ENCODE measurements at regions not wholly inside any gene's neighbourhood (a gene's known extent, or its start where the extent isn't known, plus 50 kb on each side); places are given as distances from the start of the nearest gene placed in this dataset.

DNA sequence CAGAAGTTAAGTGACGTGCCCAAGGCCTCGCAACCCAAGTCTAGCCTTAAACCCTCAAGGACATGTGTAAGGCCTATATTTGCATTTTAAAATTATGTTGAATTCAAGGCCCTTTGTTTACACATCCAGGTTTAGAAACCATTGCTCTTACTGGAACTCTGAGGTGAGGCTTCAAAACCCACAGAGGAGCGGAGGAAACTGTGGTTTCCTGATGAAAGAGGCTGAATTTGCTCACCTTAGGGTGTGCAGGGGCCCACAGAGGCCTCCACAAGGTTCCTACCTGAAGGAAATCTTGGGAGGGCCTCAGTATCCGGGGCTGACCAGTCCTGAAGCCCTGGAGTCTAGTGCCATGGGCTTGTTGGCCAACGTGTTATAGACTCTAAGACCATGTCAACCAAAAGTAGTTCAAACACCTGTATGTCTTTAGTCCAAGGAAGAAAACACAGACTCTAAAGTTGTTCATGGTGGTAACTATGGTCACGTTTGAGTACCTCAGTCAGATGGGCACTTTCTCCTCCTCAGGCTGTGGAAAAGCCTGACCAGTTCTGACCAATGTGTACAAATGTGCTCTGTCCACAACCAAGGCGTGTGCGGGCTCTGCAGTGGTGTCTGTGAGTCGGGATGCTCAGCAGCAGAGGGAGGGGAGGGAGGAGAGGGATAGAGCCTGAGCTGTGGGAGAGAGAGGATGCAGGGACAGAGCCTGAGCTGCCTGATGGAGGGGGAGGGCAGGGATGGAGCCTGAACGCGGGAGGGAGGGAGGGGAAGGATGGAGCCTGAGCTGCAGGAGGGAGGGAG, 124.6 kb upstream of the ERCC6L2 start:
- Mint-ChIP-seq H3K4me3 (no peak overlapping the region), H3K27ac (no peak overlapping the region), H3K9me3 (peaks cover 0 to 4% (median 0%) of the 10 kb centered on the region in 7 donors), H3K36me3 (no peaks in the 10 kb centered on the region), H3K4me1 (no peaks in the 10 kb centered on the region), H3K27me3 (ENCODE audit: low read depth in 3 of 3) (peaks cover 7 to 33% (median 14%) of the 10 kb centered on the region in 3 donors)
- no peaks in the 10 kb centered on the region for H3K79me2 ChIP-seq (ENCODE audit: insufficient read depth, low read length)
- WGBS (ENCODE audit: insufficient coverage): 95% methylated on average over 4 of the region's 11 CpGs
- peaks cover 0 to 8% of the 10 kb centered on the region in 2 donors for H3K27me3 ChIP-seq (ENCODE audit: control insufficient read depth in 2 of 2, insufficient read depth in 2 of 2, low read length in 2 of 2)
- no peak for DNase-seq
- no peaks in the 10 kb centered on the region for H4K20me1 ChIP-seq (ENCODE audit: insufficient read depth, low read length)
- H3K4me2 ChIP-seq (replicated peaks; ENCODE audit: extremely low read depth, low read length, poor library complexity, severe bottlenecking): no peak overlapping the region
- H3K36me3 ChIP-seq (replicated peaks in 1 of 2; ENCODE audit: control insufficient read depth in 1 of 2, insufficient read depth in 2 of 2, low read length in 2 of 2): no peaks in the 10 kb centered on the region
- TF ChIP-seq, protein P1, sequence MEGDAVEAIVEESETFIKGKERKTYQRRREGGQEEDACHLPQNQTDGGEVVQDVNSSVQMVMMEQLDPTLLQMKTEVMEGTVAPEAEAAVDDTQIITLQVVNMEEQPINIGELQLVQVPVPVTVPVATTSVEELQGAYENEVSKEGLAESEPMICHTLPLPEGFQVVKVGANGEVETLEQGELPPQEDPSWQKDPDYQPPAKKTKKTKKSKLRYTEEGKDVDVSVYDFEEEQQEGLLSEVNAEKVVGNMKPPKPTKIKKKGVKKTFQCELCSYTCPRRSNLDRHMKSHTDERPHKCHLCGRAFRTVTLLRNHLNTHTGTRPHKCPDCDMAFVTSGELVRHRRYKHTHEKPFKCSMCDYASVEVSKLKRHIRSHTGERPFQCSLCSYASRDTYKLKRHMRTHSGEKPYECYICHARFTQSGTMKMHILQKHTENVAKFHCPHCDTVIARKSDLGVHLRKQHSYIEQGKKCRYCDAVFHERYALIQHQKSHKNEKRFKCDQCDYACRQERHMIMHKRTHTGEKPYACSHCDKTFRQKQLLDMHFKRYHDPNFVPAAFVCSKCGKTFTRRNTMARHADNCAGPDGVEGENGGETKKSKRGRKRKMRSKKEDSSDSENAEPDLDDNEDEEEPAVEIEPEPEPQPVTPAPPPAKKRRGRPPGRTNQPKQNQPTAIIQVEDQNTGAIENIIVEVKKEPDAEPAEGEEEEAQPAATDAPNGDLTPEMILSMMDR (IDR thresholded peaks at IDR 0.05): no peak
- no peak overlapping the region for H3K4me3 ChIP-seq (replicated peaks in 1 of 3; ENCODE audit: low read depth in 2 of 3, low read length in 3 of 3)
- no peak overlapping the region for H3K27ac ChIP-seq (ENCODE audit: low read depth in 1 of 2, low read length in 2 of 2)
- no peaks in the 10 kb centered on the region for H3K4me1 ChIP-seq (ENCODE audit: control insufficient read depth in 1 of 2, insufficient read depth in 2 of 2, low read length in 2 of 2)
- no peak overlapping the region for H2AFZ ChIP-seq (ENCODE audit: insufficient read depth, low read depth, low read length, poor library complexity, severe bottlenecking)
- H3K9ac ChIP-seq (ENCODE audit: insufficient read depth, low read length, poor library complexity, severe bottlenecking): no peak overlapping the region
- intact Hi-C loops (cut with micrococcal nuclease): no loop called here
- H3K9me3 ChIP-seq (replicated peaks in 1 of 2; ENCODE audit: control insufficient read depth in 1 of 2, insufficient read depth in 1 of 2, low read length in 2 of 2): no peaks in the 10 kb centered on the region

DNA sequence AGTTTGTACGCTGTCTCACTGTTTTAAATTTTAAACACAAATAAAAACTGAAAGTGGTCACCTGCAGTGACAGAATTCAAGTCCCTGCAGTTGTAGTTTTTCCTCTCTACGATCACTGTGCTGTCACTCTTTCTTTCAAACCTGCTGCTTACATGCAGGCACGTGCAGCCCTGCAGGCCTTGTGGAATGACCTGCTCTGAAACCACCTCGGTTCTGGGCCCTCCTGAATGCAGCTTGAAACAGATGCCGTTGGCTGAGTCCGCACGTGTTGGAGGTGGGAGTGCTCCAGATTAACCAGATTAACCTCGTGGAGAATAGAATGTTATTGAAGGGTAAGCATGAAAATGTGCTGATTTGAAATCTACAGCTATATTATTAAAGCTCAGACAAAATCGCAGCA, 126.0 kb upstream of the ERCC6L2 start:
- Histone ChIP-seq H3K4me2 (replicated peaks; ENCODE audit: extremely low read depth, low read length, poor library complexity, severe bottlenecking) (no peak overlapping the region), H4K20me1 (ENCODE audit: insufficient read depth, low read length) (no peaks in the 10 kb centered on the region), H3K9ac (ENCODE audit: insufficient read depth, low read length, poor library complexity, severe bottlenecking) (no peak overlapping the region), H3K27ac (ENCODE audit: low read depth in 1 of 2, low read length in 2 of 2) (no peak overlapping the region), H2AFZ (ENCODE audit: insufficient read depth, low read depth, low read length, poor library complexity, severe bottlenecking) (no peak overlapping the region), H3K36me3 (replicated peaks in 1 of 2; ENCODE audit: control insufficient read depth in 1 of 2, insufficient read depth in 2 of 2, low read length in 2 of 2) (no peaks in the 10 kb centered on the region), H3K4me1 (ENCODE audit: control insufficient read depth in 1 of 2, insufficient read depth in 2 of 2, low read length in 2 of 2) (no peaks in the 10 kb centered on the region), H3K27me3 (ENCODE audit: control insufficient read depth in 2 of 2, insufficient read depth in 2 of 2, low read length in 2 of 2) (peaks cover 0 to 8% of the 10 kb centered on the region in 2 donors), H3K4me3 (replicated peaks in 1 of 3; ENCODE audit: low read depth in 2 of 3, low read length in 3 of 3) (no peak overlapping the region), H3K9me3 (replicated peaks in 1 of 2; ENCODE audit: control insufficient read depth in 1 of 2, insufficient read depth in 1 of 2, low read length in 2 of 2) (no peaks in the 10 kb centered on the region), H3K79me2 (ENCODE audit: insufficient read depth, low read length) (no peaks in the 10 kb centered on the region)
- Mint-ChIP-seq H3K9me3 (peaks cover 0 to 4% (median 0%) of the 10 kb centered on the region in 7 donors), H3K4me1 (no peaks in the 10 kb centered on the region), H3K4me3 (no peak overlapping the region), H3K36me3 (no peaks in the 10 kb centered on the region), H3K27me3 (ENCODE audit: low read depth in 3 of 3) (peaks cover 7 to 31% (median 13%) of the 10 kb centered on the region in 3 donors), H3K27ac (no peak overlapping the region)
- WGBS (ENCODE audit: insufficient coverage): 96% methylated on average over 7 of the region's 9 CpGs
- TF ChIP-seq, protein P1 (IDR thresholded peaks at IDR 0.05): no peak
- no peak for DNase-seq
- intact Hi-C loops (cut with micrococcal nuclease): no loop called here
